Caco-2 (cell line): ENCODE measurements at regions not wholly inside any gene's neighbourhood (a gene's known extent, or its start where the extent isn't known, plus 50 kb on each side); places are given as distances from the start of the nearest gene placed in this dataset.

Experiments
- BruUV-seq: library from RNA; stranded (reverse); fragments of 400-500 nt; replicated peaks from 2 replicates; lab custom pipeline; 2021; lab: Mats Ljungman, UMichigan
- CTCF ChIA-PET: fragments of 300-600 bp; sonication (Branson Sonifier 250); formaldehyde crosslinking; loops from one replicate; lab custom pipeline; 2022; ENCODE audit warnings: antibody characterized with exemption; lab: Charles Lee
- POLR2A ChIA-PET: fragments of 300-600 bp; sonication (Branson Sonifier 250); formaldehyde crosslinking; loops from one replicate; lab custom pipeline; 2022; ENCODE audit warnings: antibody characterized with exemption; lab: Charles Lee
- DNase-seq, 2 experiments: peaks; one replicate each; pipeline versions ENCODE4 v3.0.0 to v3.0.0-alpha.2; 2020 to 2022
- H3K27me3 ChIP-seq: replicated peaks from 2 replicates; pipeline ENCODE4 v1.6.0; 2011; ENCODE audit warnings: low read length; ENCODE audit not compliant: control insufficient read depth, insufficient read depth
- H3K36me3 ChIP-seq: 2 replicates; pipeline ENCODE4 v1.5.1; 2011; ENCODE audit warnings: low read length; ENCODE audit not compliant: control insufficient read depth, insufficient read depth
- H3K4me1 ChIP-seq: fragments of 250-450 bp; sonication (Bioruptor Pico); 2 replicates; pipeline ENCODE4 v1.5.1; 2020; ENCODE audit warnings: mild to moderate bottlenecking
- H3K4me3 ChIP-seq: 2 replicates; pipeline ENCODE4 v1.5.1; 2011; ENCODE audit warnings: low read depth, mild to moderate bottlenecking, control low read depth, low read length
- H3K9me3 ChIP-seq: fragments of 250-450 bp; sonication (Bioruptor Pico); 2 replicates; pipeline ENCODE4 v1.5.1; 2020; ENCODE audit warnings: mild to moderate bottlenecking, moderate library complexity
- H3K27ac Mint-ChIP-seq: one replicate; pipeline ENCODE4 v1.8.0; 2022; ENCODE audit warnings: mixed read lengths; ENCODE audit not compliant: unreplicated experiment
- H3K27me3 Mint-ChIP-seq: one replicate; pipeline ENCODE4 v1.8.0; 2022; ENCODE audit warnings: mixed read lengths; ENCODE audit not compliant: insufficient read depth, unreplicated experiment
- H3K36me3 Mint-ChIP-seq: one replicate; pipeline ENCODE4 v1.8.0; 2022; ENCODE audit warnings: mild to moderate bottlenecking, mixed read lengths; ENCODE audit not compliant: insufficient read depth, unreplicated experiment
- H3K4me1 Mint-ChIP-seq: one replicate; pipeline ENCODE4 v1.8.0; 2022; ENCODE audit warnings: low read depth, mixed read lengths; ENCODE audit not compliant: unreplicated experiment
- H3K4me3 Mint-ChIP-seq: one replicate; pipeline ENCODE4 v1.8.0; 2022; ENCODE audit warnings: mild to moderate bottlenecking, moderate library complexity, mixed read lengths; ENCODE audit not compliant: unreplicated experiment
- H3K9me3 Mint-ChIP-seq: one replicate; pipeline ENCODE4 v1.8.0; 2022; ENCODE audit warnings: mixed read lengths; ENCODE audit not compliant: unreplicated experiment
- intact Hi-C: fragments of 100-400 bp; cut with micrococcal nuclease; formaldehyde crosslinking; loops from one replicate; pipeline ENCODE4 v1.10.0; 2022; ENCODE audit not compliant: unreplicated experiment
- TF ChIP-seq, protein P1 (sequence below), 2 experiments: fragments of 200-600 bp in 1 of 2; IDR thresholded peaks; 1 replicate in 1 of 2; 2 replicates in 1 of 2; pipeline versions ENCODE4 v1.5.1 to v1.8.0; 2011 to 2022; ENCODE audit warnings: antibody characterized with exemption in 1 of 2, control low read depth in 1 of 2, inconsistent platforms in 1 of 2, low read depth in 1 of 2, low read length in 1 of 2, mild to moderate bottlenecking in 1 of 2, moderate library complexity in 1 of 2; ENCODE audit not compliant: insufficient read depth in 1 of 2, severe bottlenecking in 1 of 2, unreplicated experiment in 1 of 2

DNA sequence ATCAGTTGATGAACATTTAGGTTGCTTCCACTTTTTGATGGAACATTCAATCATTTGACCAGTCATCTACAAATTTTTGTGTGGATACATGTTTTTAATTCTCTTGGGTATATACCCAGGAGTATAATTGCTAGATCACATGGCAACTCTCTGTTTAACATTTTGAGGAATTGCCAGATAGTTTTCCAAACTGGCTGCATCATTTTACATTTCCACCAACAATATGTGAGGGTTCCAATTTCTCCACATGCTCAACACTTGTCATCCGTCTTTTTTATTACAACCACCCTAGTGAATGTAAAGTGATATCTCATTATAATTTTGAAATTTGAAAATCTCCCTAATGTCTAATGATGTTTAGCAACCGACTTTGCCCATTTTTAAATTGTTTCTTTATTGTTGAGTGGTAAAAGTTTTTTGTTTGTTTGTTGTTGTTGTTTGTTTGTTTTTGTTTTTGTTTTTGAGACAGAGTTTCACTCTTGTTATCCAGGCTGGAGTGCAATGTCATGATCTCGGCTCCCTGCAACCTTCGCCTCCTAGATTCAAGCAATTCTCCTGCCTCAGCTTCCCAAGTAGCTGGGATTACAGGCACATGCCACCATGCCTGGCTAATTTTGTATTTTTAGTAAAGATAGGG is 53.7 kb upstream of the PDYN start:
- H3K27me3 Mint-ChIP-seq = peaks cover 24% of the 10 kb centered on the region
- ChIA-PET CTCF (no interaction called here), POLR2A (no interaction called here)
- H3K9me3 Mint-ChIP-seq = peaks cover 8% of the 10 kb centered on the region
- BruUV-seq = no TSS peak
- H3K4me1 Mint-ChIP-seq = no peaks in the 10 kb centered on the region
- no peaks in the 10 kb centered on the region for H3K36me3 Mint-ChIP-seq
- intact Hi-C loops = no loop called here
- TF ChIP-seq, protein P1, sequence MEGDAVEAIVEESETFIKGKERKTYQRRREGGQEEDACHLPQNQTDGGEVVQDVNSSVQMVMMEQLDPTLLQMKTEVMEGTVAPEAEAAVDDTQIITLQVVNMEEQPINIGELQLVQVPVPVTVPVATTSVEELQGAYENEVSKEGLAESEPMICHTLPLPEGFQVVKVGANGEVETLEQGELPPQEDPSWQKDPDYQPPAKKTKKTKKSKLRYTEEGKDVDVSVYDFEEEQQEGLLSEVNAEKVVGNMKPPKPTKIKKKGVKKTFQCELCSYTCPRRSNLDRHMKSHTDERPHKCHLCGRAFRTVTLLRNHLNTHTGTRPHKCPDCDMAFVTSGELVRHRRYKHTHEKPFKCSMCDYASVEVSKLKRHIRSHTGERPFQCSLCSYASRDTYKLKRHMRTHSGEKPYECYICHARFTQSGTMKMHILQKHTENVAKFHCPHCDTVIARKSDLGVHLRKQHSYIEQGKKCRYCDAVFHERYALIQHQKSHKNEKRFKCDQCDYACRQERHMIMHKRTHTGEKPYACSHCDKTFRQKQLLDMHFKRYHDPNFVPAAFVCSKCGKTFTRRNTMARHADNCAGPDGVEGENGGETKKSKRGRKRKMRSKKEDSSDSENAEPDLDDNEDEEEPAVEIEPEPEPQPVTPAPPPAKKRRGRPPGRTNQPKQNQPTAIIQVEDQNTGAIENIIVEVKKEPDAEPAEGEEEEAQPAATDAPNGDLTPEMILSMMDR (IDR thresholded peaks at IDR 0.05; ENCODE audit: insufficient read depth in 1 of 2, low read depth in 1 of 2, low read length in 1 of 2, severe bottlenecking in 1 of 2, unreplicated experiment in 1 of 2) = no peak
- H3K4me3 Mint-ChIP-seq = no peak overlapping the region
- H3K4me3 ChIP-seq = no peak overlapping the region
- H3K36me3 ChIP-seq = no peaks in the 10 kb centered on the region
- DNase-seq = no peak
- H3K9me3 ChIP-seq = no peaks in the 10 kb centered on the region
- peaks cover 2% of the 10 kb centered on the region; the same call in 1 of the 2 replicates for H3K4me1 ChIP-seq
- H3K27ac Mint-ChIP-seq = no peak overlapping the region
- H3K27me3 ChIP-seq = no peaks in the 10 kb centered on the region; the same call in 1 of the 2 replicates

DNA sequence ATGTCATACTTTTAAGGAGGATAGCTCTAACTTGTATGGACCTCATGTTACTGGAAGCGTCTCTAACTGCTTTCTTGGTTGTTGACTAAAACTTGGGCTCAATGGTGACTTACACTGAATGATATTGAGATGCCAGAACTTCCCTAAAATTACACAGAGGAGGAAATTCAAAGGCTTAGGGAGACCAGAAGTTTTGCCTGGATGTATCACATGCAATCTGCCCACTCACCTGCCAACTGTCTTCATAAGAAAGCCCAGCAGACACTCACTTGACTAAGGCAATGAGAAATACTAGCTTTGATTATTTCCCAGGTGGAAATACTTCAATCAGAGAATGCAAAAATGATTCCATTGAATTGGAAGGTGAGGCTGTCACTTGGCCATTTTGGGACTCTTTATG is 51.2 kb upstream of the PDYN start:
- H3K36me3 Mint-ChIP-seq = no peaks in the 10 kb centered on the region
- no peak overlapping the region for H3K4me3 Mint-ChIP-seq
- TF ChIP-seq, protein P1 (IDR thresholded peaks at IDR 0.05; ENCODE audit: insufficient read depth in 1 of 2, low read depth in 1 of 2, low read length in 1 of 2, severe bottlenecking in 1 of 2, unreplicated experiment in 1 of 2) = no peak
- Histone ChIP-seq H3K27me3 (no peaks in the 10 kb centered on the region; the same call in 1 of the 2 replicates), H3K9me3 (no peaks in the 10 kb centered on the region), H3K4me3 (no peak overlapping the region), H3K4me1 (no peaks in the 10 kb centered on the region), H3K36me3 (no peaks in the 10 kb centered on the region)
- BruUV-seq = no TSS peak
- ChIA-PET CTCF (interaction anchor here (1.2 kb wide), 1 partner anchor 8 kb away, joined by 3 read pairs; no protein-coding TSS in a partner anchor), POLR2A (no interaction called here)
- H3K27me3 Mint-ChIP-seq = peaks cover 29% of the 10 kb centered on the region
- no peaks in the 10 kb centered on the region for H3K4me1 Mint-ChIP-seq
- no peaks in the 10 kb centered on the region for H3K9me3 Mint-ChIP-seq
- no peak overlapping the region for H3K27ac Mint-ChIP-seq
- intact Hi-C loops = no loop called here
- no peak for DNase-seq
